GM13976 (cell line): ENCODE measurements at regions not wholly inside any gene's neighbourhood (a gene's known extent, or its start where the extent isn't known, plus 50 kb on each side); places are given as distances from the start of the nearest gene placed in this dataset.

Source experiments
- DNase-seq: peaks from one replicate; pipeline ENCODE4 v3.0.0; 2012; ENCODE audit warnings: low spot score
- CTCF ChIP-seq: IDR thresholded peaks from 2 replicates; pipeline ENCODE4 v1.5.1; 2012; ENCODE audit warnings: borderline replicate concordance, mild to moderate bottlenecking; ENCODE audit not compliant: insufficient read depth; ENCODE audit errors: extremely low read depth, missing control alignments, control extremely low read depth
- in situ Hi-C: fragments of 300-500 bp; cut with MboI; formaldehyde crosslinking; loops from one replicate; pipeline ENCODE4 v1.12.0; 2022; ENCODE audit warnings: low sequenced_read_pairs, mixed read lengths, inconsistent platforms; ENCODE audit not compliant: unreplicated experiment

DNA sequence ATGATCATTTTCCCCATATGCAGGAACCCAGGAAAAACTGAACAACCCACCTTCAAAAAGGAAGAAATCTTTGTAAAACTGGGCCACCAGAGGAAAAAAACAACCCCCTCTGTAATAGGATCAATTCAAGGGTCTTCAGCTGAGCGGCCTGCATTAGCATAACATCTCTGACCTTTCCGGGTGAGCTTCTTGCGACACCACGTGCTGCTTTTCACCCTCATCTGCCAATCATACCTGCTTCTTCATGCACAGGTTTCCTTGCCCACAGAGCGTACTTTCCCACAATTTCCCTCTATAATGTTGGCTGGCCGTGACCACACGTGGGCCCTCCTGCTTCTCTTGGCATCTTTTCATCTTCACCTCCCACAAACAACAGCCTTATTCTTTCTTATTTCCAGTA, 284.3 kb upstream of the NEBL start:
- in situ Hi-C loops, result no loop called here
- no peak for DNase-seq
- TF ChIP-seq CTCF, result no peak

DNA sequence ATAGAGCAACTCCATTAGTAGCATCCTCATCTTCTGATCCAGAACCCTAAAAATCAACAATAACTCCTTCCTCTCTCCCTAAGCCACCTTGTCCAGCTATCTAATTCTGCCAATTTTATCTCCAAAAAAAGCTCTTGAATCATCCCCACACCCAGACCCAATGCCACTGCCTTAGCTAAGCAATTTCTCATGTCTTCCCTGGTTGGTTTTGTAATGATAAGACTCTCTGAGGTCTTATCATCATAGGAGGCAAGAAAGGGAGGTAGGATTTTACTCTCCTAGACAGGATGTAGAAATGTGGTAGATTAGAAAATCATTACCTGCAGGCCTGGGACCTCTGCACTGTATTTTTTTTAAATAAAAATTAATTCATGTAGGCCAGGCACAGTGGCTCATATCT, 283.5 kb upstream of the NEBL start:
- DNase-seq, result no peak
- no peak for TF ChIP-seq CTCF
- in situ Hi-C loops, result no loop called here

GRCh38 chr10:21176934-21177480, 279.9 kb upstream of the NEBL start:
- DNase-seq, result no peak
- in situ Hi-C loops, result no loop called here
- no peak for TF ChIP-seq CTCF

- no peak for TF ChIP-seq CTCF
- in situ Hi-C loops, result no loop called here
- DNase-seq, result no peak
Observed at GRCh38 chr10:21175797-21176196, 278.7 kb upstream of the NEBL start.

- TF ChIP-seq CTCF, result no peak
- DNase-seq, result no peak
- in situ Hi-C loops, result no loop called here
Observed at GRCh38 chr10:21174715-21175495, 277.8 kb upstream of the NEBL start.

DNA sequence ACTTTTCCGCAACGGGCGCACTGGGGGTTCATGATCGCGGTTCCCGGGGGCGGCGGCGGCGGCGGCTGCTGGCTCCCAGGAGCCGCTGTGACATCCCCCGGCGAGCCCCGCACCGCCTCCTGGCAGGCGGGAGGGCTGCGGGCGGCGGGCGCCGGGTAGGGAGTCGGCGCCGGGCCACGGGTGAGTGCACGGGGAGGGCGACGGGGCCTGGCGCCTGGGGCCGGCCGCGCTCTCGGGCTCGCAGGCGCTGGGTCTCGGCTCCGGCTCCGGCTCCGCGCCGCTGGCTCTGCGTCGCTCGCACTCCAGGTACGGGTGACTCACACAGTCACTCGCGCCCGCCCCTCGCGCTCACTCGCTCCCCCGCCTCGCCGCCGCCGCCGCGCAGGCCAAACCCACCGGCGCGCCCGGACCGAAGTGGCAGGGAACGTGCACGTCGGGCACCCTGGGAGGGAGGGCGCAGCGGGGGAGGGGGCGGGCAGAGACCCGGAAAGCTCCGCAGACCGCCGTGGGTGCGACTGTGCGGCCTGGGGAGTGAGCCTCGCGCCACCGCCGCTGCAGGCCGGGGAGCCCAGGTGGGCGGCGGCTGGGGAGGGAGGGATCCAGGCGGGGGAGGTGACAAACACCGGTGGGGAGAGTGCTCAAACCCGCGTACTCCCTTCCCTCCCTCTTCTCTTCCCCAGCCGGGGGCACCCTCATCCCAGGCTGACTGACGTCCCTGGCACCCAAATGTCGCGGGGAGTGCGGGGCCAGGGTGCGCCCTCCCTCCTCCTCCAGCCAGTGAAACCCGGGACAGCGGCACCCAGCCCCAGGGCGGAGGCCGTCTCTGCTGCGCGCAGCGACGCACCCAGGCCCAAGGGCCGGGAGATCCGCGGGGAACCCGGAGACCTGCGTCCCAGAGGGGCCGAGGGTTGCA, 276.9 kb upstream of the NEBL start:
- DNase-seq, result peak; percentile 44
- in situ Hi-C loops, result no loop called here
- no peak for TF ChIP-seq CTCF
